ENCODE measurements at regions not wholly inside any gene's neighbourhood (a gene's known extent, or its start where the extent isn't known, plus 50 kb on each side); places are given as distances from the start of the nearest gene placed in this dataset.

GRCh38 chr2:80815259-80815658 is 510.7 kb upstream of the LRRTM1 start:
- H3K9ac ChIP-seq (ENCODE audit: low read depth, low read length), result no peak overlapping the region
- H3K9me3 ChIP-seq (ENCODE audit: insufficient read depth, low read depth, low read length), result no peaks in the 10 kb centered on the region
- H3K27ac ChIP-seq (ENCODE audit: low read depth, low read length), result no peak overlapping the region
- no peaks in the 10 kb centered on the region for H3K27me3 ChIP-seq (ENCODE audit: insufficient read depth, low read length)
- no peaks in the 10 kb centered on the region for H3K36me3 ChIP-seq (ENCODE audit: insufficient read depth, low read length)
- H3K4me1 ChIP-seq (ENCODE audit: insufficient read depth, low read length), result 0 out of 2 replicates have a peak, but pooled peaks cover 6% of the 10 kb centered on the region
- 83% methylated on average over 1 of the region's 1 CpG for WGBS
- H3K4me3 ChIP-seq (ENCODE audit: low read length), result no peak overlapping the region

GRCh38 chr2:80786584-80786983 is 482.0 kb upstream of the LRRTM1 start:
- Histone ChIP-seq H3K9me3 (ENCODE audit: insufficient read depth, low read depth, low read length) (peaks cover 7% of the 10 kb centered on the region; the same call in 1 of the 2 replicates), H3K9ac (ENCODE audit: low read depth, low read length) (no peak overlapping the region), H3K27me3 (ENCODE audit: insufficient read depth, low read length) (no peaks in the 10 kb centered on the region), H3K4me1 (ENCODE audit: insufficient read depth, low read length) (0 out of 2 replicates have a peak, but pooled peaks cover 5% of the 10 kb centered on the region), H3K27ac (ENCODE audit: low read depth, low read length) (no peak overlapping the region), H3K4me3 (ENCODE audit: low read length) (no peak overlapping the region), H3K36me3 (ENCODE audit: insufficient read depth, low read length) (no peaks in the 10 kb centered on the region)
- no CpG with 5 or more reads among the region's 1 CpG for WGBS

GRCh38 chr2:80778704-80779103 is 474.2 kb upstream of the LRRTM1 start:
- Histone ChIP-seq H3K27ac (ENCODE audit: low read depth, low read length) (no peak overlapping the region), H3K27me3 (ENCODE audit: insufficient read depth, low read length) (no peaks in the 10 kb centered on the region), H3K9me3 (ENCODE audit: insufficient read depth, low read depth, low read length) (peaks cover 7% of the 10 kb centered on the region; the same call in 1 of the 2 replicates), H3K9ac (ENCODE audit: low read depth, low read length) (no peak overlapping the region), H3K4me1 (ENCODE audit: insufficient read depth, low read length) (no peaks in the 10 kb centered on the region), H3K4me3 (ENCODE audit: low read length) (no peak overlapping the region), H3K36me3 (ENCODE audit: insufficient read depth, low read length) (no peaks in the 10 kb centered on the region)

- H3K9ac ChIP-seq (ENCODE audit: low read depth, low read length), result no peak overlapping the region
These were observed 444.0 kb upstream of the LRRTM1 start for GRCh38 chr2:80748592-80748991.

GRCh38 chr2:80737047-80737446 is 432.5 kb upstream of the LRRTM1 start:
- Histone ChIP-seq H3K9me3 (ENCODE audit: insufficient read depth, low read depth, low read length) (no peaks in the 10 kb centered on the region), H3K4me3 (ENCODE audit: low read length) (no peak overlapping the region)
- 88% methylated on average over 3 of the region's 3 CpGs for WGBS

More at GRCh38 chr2:80748592-80748991, 444.0 kb upstream of the LRRTM1 start:
- H3K4me3 ChIP-seq (ENCODE audit: low read length), result no peak overlapping the region
- no peaks in the 10 kb centered on the region for H3K36me3 ChIP-seq (ENCODE audit: insufficient read depth, low read length)
- no peak overlapping the region for H3K27ac ChIP-seq (ENCODE audit: low read depth, low read length)
- no peaks in the 10 kb centered on the region for H3K9me3 ChIP-seq (ENCODE audit: insufficient read depth, low read depth, low read length)
- no peaks in the 10 kb centered on the region for H3K27me3 ChIP-seq (ENCODE audit: insufficient read depth, low read length)
- no peaks in the 10 kb centered on the region for H3K4me1 ChIP-seq (ENCODE audit: insufficient read depth, low read length)

GRCh38 chr2:80725001-80725400 is 420.4 kb upstream of the LRRTM1 start:
- Histone ChIP-seq H3K4me3 (ENCODE audit: low read length) (no peak overlapping the region), H3K9ac (ENCODE audit: low read depth, low read length) (no peak overlapping the region), H3K27me3 (ENCODE audit: insufficient read depth, low read length) (no peaks in the 10 kb centered on the region), H3K4me1 (ENCODE audit: insufficient read depth, low read length) (no peaks in the 10 kb centered on the region), H3K27ac (ENCODE audit: low read depth, low read length) (no peak overlapping the region), H3K36me3 (ENCODE audit: insufficient read depth, low read length) (no peaks in the 10 kb centered on the region), H3K9me3 (ENCODE audit: insufficient read depth, low read depth, low read length) (no peaks in the 10 kb centered on the region)
- 95% methylated on average over 1 of the region's 1 CpG for whole genome bisulfite sequencing

More at GRCh38 chr2:80737047-80737446, 432.5 kb upstream of the LRRTM1 start:
- H3K9ac ChIP-seq (ENCODE audit: low read depth, low read length), result no peak overlapping the region
- H3K36me3 ChIP-seq (ENCODE audit: insufficient read depth, low read length), result no peaks in the 10 kb centered on the region
- no peaks in the 10 kb centered on the region for H3K4me1 ChIP-seq (ENCODE audit: insufficient read depth, low read length)
- H3K27me3 ChIP-seq (ENCODE audit: insufficient read depth, low read length), result no peaks in the 10 kb centered on the region
- H3K27ac ChIP-seq (ENCODE audit: low read depth, low read length), result no peak overlapping the region

GRCh38 chr2:80722803-80723202 is 418.3 kb upstream of the LRRTM1 start:
- Histone ChIP-seq H3K9me3 (ENCODE audit: insufficient read depth, low read depth, low read length) (no peaks in the 10 kb centered on the region), H3K36me3 (ENCODE audit: insufficient read depth, low read length) (no peaks in the 10 kb centered on the region), H3K4me1 (ENCODE audit: insufficient read depth, low read length) (no peaks in the 10 kb centered on the region), H3K4me3 (ENCODE audit: low read length) (no peak overlapping the region), H3K9ac (ENCODE audit: low read depth, low read length) (no peak overlapping the region), H3K27me3 (ENCODE audit: insufficient read depth, low read length) (no peaks in the 10 kb centered on the region), H3K27ac (ENCODE audit: low read depth, low read length) (no peak overlapping the region)
- 96% methylated on average over 2 of the region's 2 CpGs for WGBS

- no peak overlapping the region for H3K4me3 ChIP-seq (ENCODE audit: low read length)
- WGBS, result 95% methylated on average over 3 of the region's 3 CpGs
- no peaks in the 10 kb centered on the region for H3K36me3 ChIP-seq (ENCODE audit: insufficient read depth, low read length)
- no peaks in the 10 kb centered on the region for H3K9me3 ChIP-seq (ENCODE audit: insufficient read depth, low read depth, low read length)
- H3K9ac ChIP-seq (ENCODE audit: low read depth, low read length), result no peak overlapping the region
- H3K4me1 ChIP-seq (ENCODE audit: insufficient read depth, low read length), result no peaks in the 10 kb centered on the region
- no peak overlapping the region for H3K27ac ChIP-seq (ENCODE audit: low read depth, low read length)
- no peaks in the 10 kb centered on the region for H3K27me3 ChIP-seq (ENCODE audit: insufficient read depth, low read length)
These were observed 415.1 kb upstream of the LRRTM1 start for GRCh38 chr2:80719607-80720006.

- Histone ChIP-seq H3K36me3 (ENCODE audit: insufficient read depth, low read length) (no peaks in the 10 kb centered on the region), H3K9ac (ENCODE audit: low read depth, low read length) (no peak overlapping the region), H3K9me3 (ENCODE audit: insufficient read depth, low read depth, low read length) (no peaks in the 10 kb centered on the region), H3K4me3 (ENCODE audit: low read length) (no peak overlapping the region), H3K27ac (ENCODE audit: low read depth, low read length) (no peak overlapping the region), H3K27me3 (ENCODE audit: insufficient read depth, low read length) (no peaks in the 10 kb centered on the region), H3K4me1 (ENCODE audit: insufficient read depth, low read length) (no peaks in the 10 kb centered on the region)
- 98% methylated on average over 1 of the region's 1 CpG for WGBS
These were observed 410.9 kb upstream of the LRRTM1 start for GRCh38 chr2:80715433-80715832.

- no peaks in the 10 kb centered on the region for H3K36me3 ChIP-seq (ENCODE audit: insufficient read depth, low read length)
- H3K4me1 ChIP-seq (ENCODE audit: insufficient read depth, low read length), result no peaks in the 10 kb centered on the region
- no peak overlapping the region for H3K4me3 ChIP-seq (ENCODE audit: low read length)
- H3K27ac ChIP-seq (ENCODE audit: low read depth, low read length), result no peak overlapping the region
- H3K9ac ChIP-seq (ENCODE audit: low read depth, low read length), result no peak overlapping the region
- H3K27me3 ChIP-seq (ENCODE audit: insufficient read depth, low read length), result no peaks in the 10 kb centered on the region
- no peaks in the 10 kb centered on the region for H3K9me3 ChIP-seq (ENCODE audit: insufficient read depth, low read depth, low read length)
These were observed 407.4 kb upstream of the LRRTM1 start for GRCh38 chr2:80711915-80712314.

GRCh38 chr2:80706951-80707350 is 402.4 kb upstream of the LRRTM1 start:
- 80% methylated on average over 2 of the region's 2 CpGs for WGBS
- no peak overlapping the region for H3K9ac ChIP-seq (ENCODE audit: low read depth, low read length)
- no peak overlapping the region for H3K27ac ChIP-seq (ENCODE audit: low read depth, low read length)
- H3K4me3 ChIP-seq (ENCODE audit: low read length), result no peak overlapping the region
- H3K4me1 ChIP-seq (ENCODE audit: insufficient read depth, low read length), result 0 out of 2 replicates have a peak, but pooled peaks cover 3% of the 10 kb centered on the region
- H3K27me3 ChIP-seq (ENCODE audit: insufficient read depth, low read length), result no peaks in the 10 kb centered on the region
- H3K9me3 ChIP-seq (ENCODE audit: insufficient read depth, low read depth, low read length), result no peaks in the 10 kb centered on the region
- H3K36me3 ChIP-seq (ENCODE audit: insufficient read depth, low read length), result no peaks in the 10 kb centered on the region

GRCh38 chr2:80706541-80706940 is 402.0 kb upstream of the LRRTM1 start:
- Histone ChIP-seq H3K4me1 (ENCODE audit: insufficient read depth, low read length) (0 out of 2 replicates have a peak, but pooled peaks cover 3% of the 10 kb centered on the region), H3K27ac (ENCODE audit: low read depth, low read length) (no peak overlapping the region), H3K4me3 (ENCODE audit: low read length) (no peak overlapping the region), H3K27me3 (ENCODE audit: insufficient read depth, low read length) (no peaks in the 10 kb centered on the region), H3K9ac (ENCODE audit: low read depth, low read length) (no peak overlapping the region), H3K9me3 (ENCODE audit: insufficient read depth, low read depth, low read length) (no peaks in the 10 kb centered on the region), H3K36me3 (ENCODE audit: insufficient read depth, low read length) (no peaks in the 10 kb centered on the region)
- WGBS, result 92% methylated on average over 5 of the region's 5 CpGs

Measured in HUES64 (cell line).